Smooth muscle cell (in vitro differentiated cells): ENCODE measurements at regions not wholly inside any gene's neighbourhood (a gene's known extent, or its start where the extent isn't known, plus 50 kb on each side); places are given as distances from the start of the nearest gene placed in this dataset.

Experiments used
- DNase-seq: peaks from one replicate; lab custom pipeline; 2025; ENCODE audit not compliant: unreplicated experiment; lab: John Stamatoyannopoulos, UW
- H2AFZ ChIP-seq: fragments of 200-600 bp; sonication (generic); 2 replicates; pipeline ENCODE4 v1.6.0; 2016; ENCODE audit warnings: antibody characterized with exemption, low read depth, mild to moderate bottlenecking
- H3F3A ChIP-seq: fragments of 200-600 bp; sonication (generic); 2 replicates; pipeline ENCODE4 v1.6.0; 2017; ENCODE audit warnings: antibody characterized with exemption, low read depth
- H3K27ac ChIP-seq: fragments of 200-600 bp; sonication (generic); 2 replicates; pipeline ENCODE4 v1.5.1; 2016; ENCODE audit warnings: low read depth, mild to moderate bottlenecking
- H3K27me3 ChIP-seq: fragments of 200-600 bp; sonication (generic); 2 replicates; pipeline ENCODE4 v1.6.1; 2016; ENCODE audit warnings: low read depth, mild to moderate bottlenecking
- H3K36me3 ChIP-seq: fragments of 200-600 bp; sonication (generic); 2 replicates; pipeline ENCODE4 v1.5.1; 2016; ENCODE audit warnings: low read depth
- H3K4me1 ChIP-seq: fragments of 200-600 bp; sonication (generic); 2 replicates; pipeline ENCODE4 v1.5.1; 2016; ENCODE audit warnings: low read depth
- H3K4me2 ChIP-seq: fragments of 200-600 bp; sonication (generic); 2 replicates; pipeline ENCODE4 v1.6.0; 2016; ENCODE audit warnings: mild to moderate bottlenecking
- H3K4me3 ChIP-seq: fragments of 200-600 bp; sonication (generic); 2 replicates; pipeline ENCODE4 v1.5.1; 2016; ENCODE audit warnings: mild to moderate bottlenecking
- H3K79me2 ChIP-seq: fragments of 200-600 bp; sonication (generic); 2 replicates; pipeline ENCODE4 v1.6.0; 2016; ENCODE audit warnings: low read depth, mild to moderate bottlenecking
- H3K9ac ChIP-seq: fragments of 200-600 bp; sonication (generic); 2 replicates; pipeline ENCODE4 v1.6.0; 2016; ENCODE audit warnings: low read depth
- H3K9me3 ChIP-seq: fragments of 200-600 bp; sonication (generic); replicated peaks from 2 replicates; pipeline ENCODE4 v1.5.1; 2016; ENCODE audit warnings: low read depth
- H4K20me1 ChIP-seq: fragments of 200-600 bp; sonication (generic); 2 replicates; pipeline ENCODE4 v1.6.0; 2016; ENCODE audit warnings: low read depth
- WGBS: methylation state at CpG from one replicate; pipeline ENCODE4 v1.1.7; 2016; ENCODE audit warnings: low lambda C conversion rate; 5-methylcytosine and 5-hydroxymethylcytosine counted together
- TF ChIP-seq, protein P1 (sequence below): fragments of 200-600 bp; sonication (generic); IDR thresholded peaks from 2 replicates; pipeline ENCODE4 v1.5.1; 2017; ENCODE audit warnings: borderline replicate concordance, mild to moderate bottlenecking, antibody characterized with exemption; ENCODE audit not compliant: insufficient read depth, poor library complexity, severe bottlenecking

DNA sequence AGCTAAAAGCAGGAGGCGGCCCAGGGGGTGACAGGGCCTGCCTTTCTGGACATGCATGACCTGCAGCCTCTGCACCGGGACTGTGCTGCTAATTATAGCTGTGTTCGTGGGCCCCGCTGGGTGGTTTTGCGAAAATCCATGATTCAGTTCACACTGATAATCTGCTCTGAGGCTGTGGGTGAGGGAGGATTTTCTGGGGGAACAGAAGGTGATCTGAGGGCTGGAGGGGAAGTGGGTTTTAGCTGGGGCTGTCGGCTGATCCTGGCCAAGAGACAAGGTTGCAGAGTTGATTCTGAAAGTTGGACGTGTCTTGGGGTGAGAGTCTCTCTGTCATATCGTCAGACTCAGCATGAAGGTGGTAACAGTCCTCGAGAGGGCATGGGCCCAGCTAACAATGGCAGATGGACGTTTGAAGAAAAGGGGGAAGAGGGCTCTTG lies 187.5 kb upstream of the ZNF469 start:
- TF ChIP-seq, protein P1, sequence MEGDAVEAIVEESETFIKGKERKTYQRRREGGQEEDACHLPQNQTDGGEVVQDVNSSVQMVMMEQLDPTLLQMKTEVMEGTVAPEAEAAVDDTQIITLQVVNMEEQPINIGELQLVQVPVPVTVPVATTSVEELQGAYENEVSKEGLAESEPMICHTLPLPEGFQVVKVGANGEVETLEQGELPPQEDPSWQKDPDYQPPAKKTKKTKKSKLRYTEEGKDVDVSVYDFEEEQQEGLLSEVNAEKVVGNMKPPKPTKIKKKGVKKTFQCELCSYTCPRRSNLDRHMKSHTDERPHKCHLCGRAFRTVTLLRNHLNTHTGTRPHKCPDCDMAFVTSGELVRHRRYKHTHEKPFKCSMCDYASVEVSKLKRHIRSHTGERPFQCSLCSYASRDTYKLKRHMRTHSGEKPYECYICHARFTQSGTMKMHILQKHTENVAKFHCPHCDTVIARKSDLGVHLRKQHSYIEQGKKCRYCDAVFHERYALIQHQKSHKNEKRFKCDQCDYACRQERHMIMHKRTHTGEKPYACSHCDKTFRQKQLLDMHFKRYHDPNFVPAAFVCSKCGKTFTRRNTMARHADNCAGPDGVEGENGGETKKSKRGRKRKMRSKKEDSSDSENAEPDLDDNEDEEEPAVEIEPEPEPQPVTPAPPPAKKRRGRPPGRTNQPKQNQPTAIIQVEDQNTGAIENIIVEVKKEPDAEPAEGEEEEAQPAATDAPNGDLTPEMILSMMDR: no peak
- DNase-seq: no peak
- Histone ChIP-seq H3K27ac (no peak overlapping the region), H4K20me1 (no peaks in the 10 kb centered on the region), H3K4me1 (peaks cover 6% of the 10 kb centered on the region), H2AFZ (no peak overlapping the region), H3K36me3 (no peaks in the 10 kb centered on the region), H3K4me2 (peak overlapping the region; percentile 16), H3K9me3 (no peaks in the 10 kb centered on the region), H3K9ac (no peak overlapping the region), H3F3A (no peaks in the 10 kb centered on the region), H3K4me3 (no peak overlapping the region), H3K27me3 (no peaks in the 10 kb centered on the region), H3K79me2 (no peaks in the 10 kb centered on the region)
- 40% methylated on average over 10 of the region's 10 CpGs for WGBS

DNA sequence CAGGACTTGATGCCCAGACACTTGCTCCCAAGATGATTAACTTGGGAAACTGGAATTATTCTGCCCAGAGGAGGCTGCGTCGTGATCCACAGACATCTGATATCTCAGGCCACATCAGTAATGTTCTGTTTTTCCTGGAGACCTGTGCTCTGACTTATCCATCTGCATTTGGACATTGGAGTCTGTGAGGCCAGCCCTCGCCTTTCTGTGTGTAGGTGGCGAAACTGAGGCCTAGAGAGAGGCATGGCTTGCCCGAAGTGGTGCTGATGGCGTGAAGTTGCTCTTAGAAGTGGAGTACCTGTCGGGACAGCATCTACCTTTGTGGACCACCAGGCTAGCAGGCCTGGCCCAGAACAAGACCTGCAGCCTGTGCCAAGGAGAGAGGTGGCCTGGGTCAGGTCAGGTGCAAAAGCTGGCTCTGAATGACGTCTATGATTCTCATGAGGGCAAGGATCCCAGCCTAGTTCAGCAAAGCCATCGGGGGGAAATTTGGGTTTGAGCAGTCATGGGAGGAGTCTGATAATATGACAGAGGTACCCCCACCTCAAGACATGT lies 186.8 kb upstream of the ZNF469 start:
- Histone ChIP-seq H3K4me1 (peaks cover 6% of the 10 kb centered on the region), H3K27me3 (no peaks in the 10 kb centered on the region), H3F3A (no peaks in the 10 kb centered on the region), H3K4me2 (peak overlapping the region; percentile 16), H3K27ac (no peak overlapping the region), H2AFZ (no peak overlapping the region), H4K20me1 (no peaks in the 10 kb centered on the region), H3K9ac (no peak overlapping the region), H3K36me3 (no peaks in the 10 kb centered on the region), H3K9me3 (no peaks in the 10 kb centered on the region), H3K4me3 (no peak overlapping the region), H3K79me2 (no peaks in the 10 kb centered on the region)
- no peak for DNase-seq
- 88% methylated on average over 9 of the region's 9 CpGs for WGBS
- TF ChIP-seq, protein P1: no peak

DNA sequence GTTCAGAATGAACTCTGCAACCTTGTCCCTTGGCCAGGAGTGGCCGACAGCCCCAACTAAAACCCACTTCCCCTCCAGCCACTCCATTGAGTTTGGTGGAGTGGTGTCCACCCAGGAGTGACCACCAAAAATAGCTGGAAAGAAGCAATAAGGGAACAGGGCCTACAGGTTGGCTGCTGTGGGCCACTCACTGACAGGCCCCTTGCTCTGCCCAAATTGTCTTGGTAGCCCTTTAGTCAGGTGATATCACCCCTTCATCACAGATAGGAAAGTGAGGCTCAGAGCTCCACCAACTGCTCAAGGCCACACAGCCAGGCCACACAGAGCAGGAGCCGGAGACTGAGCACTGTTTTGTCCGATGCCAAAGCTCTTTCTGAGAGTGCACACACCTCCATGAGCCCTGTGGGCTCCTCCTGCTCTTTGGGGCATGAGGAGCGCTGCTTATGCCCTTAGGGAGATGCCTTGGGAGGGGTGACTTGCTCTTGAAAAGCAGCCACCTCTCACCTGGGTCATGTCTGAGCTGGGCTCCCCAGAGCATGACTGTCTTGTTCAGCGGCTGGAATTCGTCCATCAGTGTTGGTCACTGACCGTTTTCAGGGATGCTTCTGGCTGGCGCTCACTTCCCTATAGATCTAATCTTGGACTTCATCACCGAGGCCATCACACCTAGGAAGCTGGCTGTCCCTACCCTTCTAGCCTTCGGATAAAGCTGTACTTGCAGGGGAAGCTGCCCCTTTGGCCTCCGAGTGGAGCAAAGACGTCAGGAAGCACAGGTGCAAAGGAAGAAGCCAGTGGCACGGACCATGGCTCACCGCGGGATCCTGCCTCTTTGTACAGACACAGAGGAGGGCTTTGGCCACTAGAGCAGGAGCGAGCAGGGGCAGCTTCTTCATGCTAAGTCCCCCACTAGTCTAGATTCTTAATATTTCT lies 186.0 kb upstream of the ZNF469 start:
- no peak overlapping the region for H2AFZ ChIP-seq
- DNase-seq: no peak
- TF ChIP-seq, protein P1: no peak
- H3K4me2 ChIP-seq: no peak overlapping the region
- no peak overlapping the region for H3K4me3 ChIP-seq
- 94% methylated on average over 16 of the region's 16 CpGs for whole genome bisulfite sequencing
- no peaks in the 10 kb centered on the region for H4K20me1 ChIP-seq
- H3K27me3 ChIP-seq: no peaks in the 10 kb centered on the region
- no peak overlapping the region for H3K27ac ChIP-seq
- H3F3A ChIP-seq: no peaks in the 10 kb centered on the region
- peaks cover 6% of the 10 kb centered on the region for H3K4me1 ChIP-seq
- no peak overlapping the region for H3K9ac ChIP-seq
- no peaks in the 10 kb centered on the region for H3K9me3 ChIP-seq
- no peaks in the 10 kb centered on the region for H3K79me2 ChIP-seq
- H3K36me3 ChIP-seq: no peaks in the 10 kb centered on the region
